GM18519 (cell line): ENCODE measurements at regions not wholly inside any gene's neighbourhood (a gene's known extent, or its start where the extent isn't known, plus 50 kb on each side); places are given as distances from the start of the nearest gene placed in this dataset.
"Not testable (repeated sequence)": the region's sequence is repeated elsewhere in the genome, so short reads cannot be mapped to it uniquely, and the experiment has no call there.

Experiments
- ATAC-seq: cut with Tn5 transposase; IDR thresholded peaks from one replicate; pipeline ENCODE4 v1.9.1; 2021; ENCODE audit warnings: mild to moderate bottlenecking, moderate library complexity; ENCODE audit not compliant: unreplicated experiment, low FRiP score

- ATAC-seq = no peak
These were observed 236.3 kb downstream of the OLFM4 start for GRCh38 chr13:53264751-53265385.

- ATAC-seq = no peak
These were observed 238.1 kb downstream of the OLFM4 start for GRCh38 chr13:53266757-53267156.

GRCh38 chr13:53269634-53270033 is 241.0 kb downstream of the OLFM4 start:
- no peak for ATAC-seq

GRCh38 chr13:53272873-53273272 is 244.3 kb downstream of the OLFM4 start:
- no peak for ATAC-seq

GRCh38 chr13:53276265-53276664 is 247.7 kb downstream of the OLFM4 start:
- no peak for ATAC-seq

GRCh38 chr13:53281677-53282076 is 253.1 kb downstream of the OLFM4 start:
- no peak for ATAC-seq

- no peak for ATAC-seq
These were observed 257.4 kb downstream of the OLFM4 start for GRCh38 chr13:53285896-53286430.

- ATAC-seq = no peak
These were observed 269.8 kb downstream of the OLFM4 start for GRCh38 chr13:53298396-53298795.

GRCh38 chr13:53301449-53301848 is 272.8 kb downstream of the OLFM4 start:
- ATAC-seq = no peak

GRCh38 chr13:53305419-53305818 is 276.8 kb downstream of the OLFM4 start:
- not testable (repeated sequence) for ATAC-seq

GRCh38 chr13:53310786-53311185 is 282.2 kb downstream of the OLFM4 start:
- ATAC-seq = no peak

GRCh38 chr13:53311561-53311960 is 282.9 kb downstream of the OLFM4 start:
- no peak for ATAC-seq

GRCh38 chr13:53321296-53321801 is 292.7 kb downstream of the OLFM4 start:
- no peak for ATAC-seq

- ATAC-seq = no peak
These were observed 296.0 kb downstream of the OLFM4 start for GRCh38 chr13:53324656-53325055.

GRCh38 chr13:53326716-53327115 is 298.1 kb downstream of the OLFM4 start:
- ATAC-seq = no peak

GRCh38 chr13:53327680-53328315 is 299.2 kb downstream of the OLFM4 start:
- no peak for ATAC-seq

GRCh38 chr13:53336441-53337160 is 308.0 kb downstream of the OLFM4 start:
- no peak for ATAC-seq

GRCh38 chr13:53338760-53339159 is 310.1 kb downstream of the OLFM4 start:
- ATAC-seq = no peak

GRCh38 chr13:53340505-53341143 is 312.0 kb downstream of the OLFM4 start:
- ATAC-seq = no peak

- no peak for ATAC-seq
These were observed 312.5 kb downstream of the OLFM4 start for GRCh38 chr13:53341144-53341510.
